ENCODE measurements at regions not wholly inside any gene's neighbourhood (a gene's known extent, or its start where the extent isn't known, plus 50 kb on each side); places are given as distances from the start of the nearest gene placed in this dataset.
"Not testable (repeated sequence)": the region's sequence is repeated elsewhere in the genome, so short reads cannot be mapped to it uniquely, and the experiment has no call there.

DNA sequence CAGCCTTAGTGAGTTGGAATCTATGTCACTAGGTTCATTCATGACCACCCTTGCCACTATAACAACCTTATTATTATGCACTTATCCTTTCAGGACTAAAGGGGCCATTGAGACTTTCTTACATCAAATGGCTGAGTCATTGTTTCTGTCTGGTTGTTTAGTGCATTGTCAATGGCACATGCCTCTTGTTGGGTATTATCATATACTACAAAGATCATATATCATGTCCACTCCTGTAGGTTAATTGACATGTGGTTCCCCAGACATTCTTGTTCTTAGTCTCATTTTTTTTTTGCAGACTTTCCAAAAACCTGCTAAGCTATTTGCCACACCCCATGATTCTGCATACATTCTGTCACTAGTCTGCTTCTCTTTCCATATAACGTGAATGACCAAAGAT is 66.7 kb upstream of the PRDM9 start:
- Histone ChIP-seq H3K4me1 (no peaks in the 10 kb centered on the region), H3K36me3 (no peaks in the 10 kb centered on the region), H3K27me3 (no peaks in the 10 kb centered on the region), H3K9me3 (no peaks in the 10 kb centered on the region), H3K4me3 (replicated peaks in 1 of 3) (no peak overlapping the region), H3K27ac (no peak overlapping the region)
- DNase-seq: no peak
- 80 to 84% methylated on average over 1 of the region's 1 CpG for WGBS, 2 donors
- intact Hi-C loops (cut with DNase I): no loop called here
- no peak for TF ChIP-seq POLR2A (IDR thresholded peaks at IDR 0.05)

DNA sequence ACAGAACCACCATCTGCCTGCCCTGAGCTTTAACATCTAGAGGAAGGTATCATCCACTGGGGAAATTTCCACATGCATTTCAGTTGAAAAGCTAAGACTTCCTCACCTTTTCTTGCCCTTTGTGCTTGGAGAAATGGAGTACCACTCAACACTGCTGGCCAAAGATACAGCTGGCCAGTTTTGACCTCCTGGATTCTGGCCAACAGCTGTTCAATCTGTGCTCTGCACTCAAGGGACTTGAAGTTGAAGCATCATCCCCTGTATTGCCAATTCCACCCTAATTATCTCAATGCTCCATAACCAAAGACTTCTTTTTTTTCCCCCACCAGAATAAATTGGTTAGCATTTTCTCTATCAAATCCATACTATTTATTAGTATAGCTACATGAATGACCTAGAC is 70.4 kb upstream of the PRDM9 start:
- intact Hi-C loops (cut with DNase I): no loop called here
- TF ChIP-seq POLR2A (IDR thresholded peaks at IDR 0.05): no peak
- TF ChIP-seq, protein P1, sequence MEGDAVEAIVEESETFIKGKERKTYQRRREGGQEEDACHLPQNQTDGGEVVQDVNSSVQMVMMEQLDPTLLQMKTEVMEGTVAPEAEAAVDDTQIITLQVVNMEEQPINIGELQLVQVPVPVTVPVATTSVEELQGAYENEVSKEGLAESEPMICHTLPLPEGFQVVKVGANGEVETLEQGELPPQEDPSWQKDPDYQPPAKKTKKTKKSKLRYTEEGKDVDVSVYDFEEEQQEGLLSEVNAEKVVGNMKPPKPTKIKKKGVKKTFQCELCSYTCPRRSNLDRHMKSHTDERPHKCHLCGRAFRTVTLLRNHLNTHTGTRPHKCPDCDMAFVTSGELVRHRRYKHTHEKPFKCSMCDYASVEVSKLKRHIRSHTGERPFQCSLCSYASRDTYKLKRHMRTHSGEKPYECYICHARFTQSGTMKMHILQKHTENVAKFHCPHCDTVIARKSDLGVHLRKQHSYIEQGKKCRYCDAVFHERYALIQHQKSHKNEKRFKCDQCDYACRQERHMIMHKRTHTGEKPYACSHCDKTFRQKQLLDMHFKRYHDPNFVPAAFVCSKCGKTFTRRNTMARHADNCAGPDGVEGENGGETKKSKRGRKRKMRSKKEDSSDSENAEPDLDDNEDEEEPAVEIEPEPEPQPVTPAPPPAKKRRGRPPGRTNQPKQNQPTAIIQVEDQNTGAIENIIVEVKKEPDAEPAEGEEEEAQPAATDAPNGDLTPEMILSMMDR (IDR thresholded peaks at IDR 0.05): no peak
- Histone ChIP-seq H3K27me3 (no peaks in the 10 kb centered on the region), H3K27ac (no peak overlapping the region), H3K4me3 (replicated peaks in 1 of 3) (no peak overlapping the region), H3K4me1 (no peaks in the 10 kb centered on the region), H3K9me3 (no peaks in the 10 kb centered on the region), H3K36me3 (no peaks in the 10 kb centered on the region)
- DNase-seq: peak; percentile 5 to 18

DNA sequence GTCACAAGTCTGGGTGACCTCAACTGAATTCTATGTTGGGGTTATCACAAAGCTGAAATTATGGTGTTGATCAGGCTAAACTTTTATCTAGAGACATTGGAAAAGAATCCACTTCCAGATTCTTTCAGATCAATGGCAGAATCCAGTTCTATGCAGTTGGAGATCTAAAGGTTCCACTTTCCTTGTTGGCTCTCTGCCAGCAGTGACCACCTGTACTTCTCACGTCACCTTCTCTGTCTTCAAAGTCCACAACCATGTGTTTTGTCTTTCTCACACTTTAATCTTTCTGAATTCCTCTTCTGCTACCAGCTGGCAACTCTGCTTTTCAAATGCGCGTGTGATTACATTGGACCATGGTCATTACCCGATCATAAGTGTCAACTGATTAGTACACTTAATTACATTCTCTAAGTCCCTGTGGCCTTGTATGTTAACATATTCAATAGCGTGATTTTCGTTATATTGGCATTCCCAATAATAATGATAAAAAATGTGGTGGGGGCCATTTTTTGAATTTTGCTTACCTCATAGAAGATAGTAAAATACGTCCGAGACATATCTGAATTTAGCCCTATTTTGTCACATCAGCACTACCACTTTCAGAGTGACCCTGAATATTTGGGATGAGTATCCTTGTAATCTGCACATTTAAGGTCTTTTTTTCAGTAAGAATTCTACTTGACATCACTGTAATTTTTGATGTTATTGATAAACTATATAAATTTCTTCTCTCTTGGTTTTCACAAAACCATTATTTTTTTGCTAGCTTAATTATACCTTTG is 73.7 kb upstream of the PRDM9 start:
- no peak overlapping the region for H3K27ac ChIP-seq
- no peaks in the 10 kb centered on the region for H3K36me3 ChIP-seq
- no peak for TF ChIP-seq POLR2A (IDR thresholded peaks at IDR 0.05)
- TF ChIP-seq, protein P1 (IDR thresholded peaks at IDR 0.05): no peak
- 92 to 93% methylated on average over 8 of the region's 8 CpGs for WGBS, 2 donors
- H3K4me1 ChIP-seq: no peaks in the 10 kb centered on the region
- H3K4me3 ChIP-seq (replicated peaks in 1 of 3): no peak overlapping the region
- H3K9me3 ChIP-seq: no peaks in the 10 kb centered on the region
- intact Hi-C loops (cut with DNase I): no loop called here
- no peaks in the 10 kb centered on the region for H3K27me3 ChIP-seq
- DNase-seq: no peak

DNA sequence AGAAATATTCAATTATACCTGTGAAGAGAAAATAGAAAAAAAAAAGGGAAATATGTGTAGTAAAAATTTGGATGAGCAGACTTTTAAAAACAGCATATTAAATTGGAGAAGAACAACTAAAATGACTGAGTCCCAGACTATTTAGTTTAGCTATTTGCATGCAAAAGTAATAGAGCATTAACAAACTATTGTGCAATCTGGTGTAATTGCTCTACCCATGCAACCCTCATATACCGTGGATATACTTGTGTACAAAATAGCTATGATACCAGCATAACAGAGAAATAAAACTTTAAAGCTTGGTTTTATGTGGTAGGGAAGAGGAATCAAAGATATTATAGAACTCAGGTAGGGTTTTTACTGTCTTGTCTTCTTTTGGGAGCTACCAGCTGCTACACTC is 78.7 kb upstream of the PRDM9 start:
- TF ChIP-seq, protein P1 (IDR thresholded peaks at IDR 0.05): no peak
- no peak for TF ChIP-seq POLR2A (IDR thresholded peaks at IDR 0.05)
- no peak overlapping the region for H3K4me3 ChIP-seq (replicated peaks in 1 of 3)

DNA sequence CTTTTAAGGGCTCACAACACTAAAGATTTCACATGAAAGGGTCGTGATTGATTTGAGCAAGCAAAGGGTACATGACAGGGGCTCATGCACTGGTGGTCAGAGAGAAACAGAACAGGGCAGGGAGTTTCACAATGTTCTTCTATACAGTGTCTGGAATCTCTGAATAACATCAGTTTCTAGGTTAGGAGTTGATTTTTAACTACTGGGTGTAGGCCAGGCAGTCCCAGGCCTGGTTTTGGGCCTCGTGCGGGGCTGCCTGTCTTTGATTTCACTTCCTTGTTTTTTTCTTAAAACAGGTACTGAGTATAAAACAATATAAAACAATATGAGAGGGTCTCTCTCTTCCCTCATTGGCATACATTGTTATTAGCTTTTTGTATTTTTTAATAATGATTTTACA is 87.2 kb upstream of the PRDM9 start:
- H3K9me3 ChIP-seq; intact Hi-C loops (cut with DNase I); DNase-seq; H3K27ac ChIP-seq; H3K4me3 ChIP-seq (replicated peaks in 1 of 3); H3K27me3 ChIP-seq; H3K36me3 ChIP-seq; H3K4me1 ChIP-seq: not testable (repeated sequence)
- WGBS, 2 donors: 89 to 90% methylated on average over 3 of the region's 3 CpGs

More for the DNA sequence above, 78.7 kb upstream of the PRDM9 start:
- intact Hi-C loops (cut with DNase I): no loop called here
- H3K4me1 ChIP-seq: no peaks in the 10 kb centered on the region
- H3K27me3 ChIP-seq: no peaks in the 10 kb centered on the region
- H3K9me3 ChIP-seq: no peaks in the 10 kb centered on the region
- H3K36me3 ChIP-seq: no peaks in the 10 kb centered on the region
- no peak overlapping the region for H3K27ac ChIP-seq
- DNase-seq: no peak
- whole genome bisulfite sequencing, 2 donors: 88 to 92% methylated on average over 1 of the region's 1 CpG

DNA sequence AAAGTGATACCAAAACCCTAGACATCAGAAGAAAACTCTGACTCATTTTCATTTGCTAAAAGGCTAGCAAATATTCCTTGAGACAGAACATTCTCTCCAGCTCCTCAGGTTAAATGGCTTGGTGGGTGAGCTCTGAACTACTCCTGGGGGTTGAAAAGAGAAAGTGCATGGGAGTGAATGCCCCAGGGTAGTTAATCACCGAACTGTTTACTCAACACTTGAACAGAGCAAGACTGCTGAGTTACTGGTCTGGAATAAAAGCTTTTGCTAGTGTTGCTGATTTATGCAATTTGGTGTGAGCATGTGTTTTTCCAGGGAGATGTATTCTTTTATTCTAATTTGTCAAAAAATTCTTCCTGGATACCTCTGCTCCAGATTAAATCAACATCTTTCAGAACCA is 88.3 kb upstream of the PRDM9 start:
- 33 to 43% methylated on average over 1 of the region's 1 CpG for WGBS, 2 donors

More for the DNA sequence above, 88.3 kb upstream of the PRDM9 start:
- Histone ChIP-seq H3K27me3 (no peaks in the 10 kb centered on the region), H3K4me1 (no peaks in the 10 kb centered on the region), H3K27ac (no peak overlapping the region), H3K4me3 (replicated peaks in 1 of 3) (no peak overlapping the region), H3K36me3 (no peaks in the 10 kb centered on the region), H3K9me3 (no peaks in the 10 kb centered on the region)
- no peak for DNase-seq
- no peak for TF ChIP-seq POLR2A (IDR thresholded peaks at IDR 0.05)
- TF ChIP-seq, protein P1 (IDR thresholded peaks at IDR 0.05): no peak
- intact Hi-C loops (cut with DNase I): no loop called here

Data from thyroid gland (tissue), 4 donors.